COLO668 (cell line): ENCODE measurements at regions not wholly inside any gene's neighbourhood (a gene's known extent, or its start where the extent isn't known, plus 50 kb on each side); places are given as distances from the start of the nearest gene placed in this dataset.
A peak's percentile ranks its signal among the peaks of the same experiment; 100 is the strongest.

ENCODE experiments used
- DNase-seq: peaks from one replicate; lab custom pipeline; 2025; ENCODE audit not compliant: unreplicated experiment; lab: John Stamatoyannopoulos, UW

- DNase-seq = peak; percentile 64
These were observed 525.8 kb upstream of the PROK2 start for GRCh38 chr3:72310419-72311380.

GRCh38 chr3:72309661-72310418 lies 524.9 kb upstream of the PROK2 start:
- no peak for DNase-seq

GRCh38 chr3:72308641-72309040 lies 523.7 kb upstream of the PROK2 start:
- DNase-seq = no peak

GRCh38 chr3:72307438-72308115 lies 522.6 kb upstream of the PROK2 start:
- DNase-seq = no peak

- peak; percentile 62 for DNase-seq
These were observed 521.9 kb upstream of the PROK2 start for GRCh38 chr3:72306800-72307341.

- DNase-seq = peak; percentile 1
These were observed 519.0 kb upstream of the PROK2 start for GRCh38 chr3:72303926-72304325.

GRCh38 chr3:72301779-72302178 lies 516.8 kb upstream of the PROK2 start:
- peak; percentile 23 for DNase-seq

- DNase-seq = no peak
These were observed 515.7 kb upstream of the PROK2 start for GRCh38 chr3:72300621-72301020.

- DNase-seq = no peak
These were observed 514.9 kb upstream of the PROK2 start for GRCh38 chr3:72299823-72300222.

- no peak for DNase-seq
These were observed 514.4 kb upstream of the PROK2 start for GRCh38 chr3:72299321-72299802.

GRCh38 chr3:72298201-72299152 lies 513.5 kb upstream of the PROK2 start:
- DNase-seq = no peak

- DNase-seq = no peak
These were observed 512.5 kb upstream of the PROK2 start for GRCh38 chr3:72297481-72297880.

GRCh38 chr3:72296477-72297111 lies 511.6 kb upstream of the PROK2 start:
- DNase-seq = no peak

- DNase-seq = no peak
These were observed 511.1 kb upstream of the PROK2 start for GRCh38 chr3:72295962-72296450.

GRCh38 chr3:72295276-72295961 lies 510.5 kb upstream of the PROK2 start:
- DNase-seq = no peak

- DNase-seq = no peak
These were observed 506.1 kb upstream of the PROK2 start for GRCh38 chr3:72290859-72291638.

- DNase-seq = no peak
These were observed 504.7 kb upstream of the PROK2 start for GRCh38 chr3:72289692-72290071.
